BLaER1 (cell line): ENCODE measurements at regions not wholly inside any gene's neighbourhood (a gene's known extent, or its start where the extent isn't known, plus 50 kb on each side); places are given as distances from the start of the nearest gene placed in this dataset.

Source experiments
- H3K27ac ChIP-seq: shearing (Covaris generic); formaldehyde crosslinking; 2 replicates; pipeline ENCODE4 v1.8.1; 2022
- H3K27me3 ChIP-seq: shearing (Covaris generic); formaldehyde crosslinking; 2 replicates; pipeline ENCODE4 v1.8.1; 2022
- H3K36me3 ChIP-seq: shearing (Covaris generic); formaldehyde crosslinking; 2 replicates; pipeline ENCODE4 v1.8.1; 2022
- H3K4me1 ChIP-seq: shearing (Covaris generic); formaldehyde crosslinking; 2 replicates; pipeline ENCODE4 v1.8.1; 2022
- H3K4me2 ChIP-seq: shearing (Covaris generic); formaldehyde crosslinking; 2 replicates; pipeline ENCODE4 v1.8.1; 2022
- H3K4me3 ChIP-seq: shearing (Covaris generic); formaldehyde crosslinking; 2 replicates; pipeline ENCODE4 v1.8.1; 2022
- H3K9ac ChIP-seq: shearing (Covaris generic); formaldehyde crosslinking; 2 replicates; pipeline ENCODE4 v1.8.1; 2022
- H3K9me3 ChIP-seq: shearing (Covaris generic); formaldehyde crosslinking; 2 replicates; pipeline ENCODE4 v1.8.1; 2022
- H4K20me1 ChIP-seq: shearing (Covaris generic); formaldehyde crosslinking; 2 replicates; pipeline ENCODE4 v1.8.1; 2022
- Cebpa-rat ChIP-seq: shearing (Covaris generic); IDR thresholded peaks from 2 replicates; pipeline ENCODE4 v1.8.1; 2022

DNA sequence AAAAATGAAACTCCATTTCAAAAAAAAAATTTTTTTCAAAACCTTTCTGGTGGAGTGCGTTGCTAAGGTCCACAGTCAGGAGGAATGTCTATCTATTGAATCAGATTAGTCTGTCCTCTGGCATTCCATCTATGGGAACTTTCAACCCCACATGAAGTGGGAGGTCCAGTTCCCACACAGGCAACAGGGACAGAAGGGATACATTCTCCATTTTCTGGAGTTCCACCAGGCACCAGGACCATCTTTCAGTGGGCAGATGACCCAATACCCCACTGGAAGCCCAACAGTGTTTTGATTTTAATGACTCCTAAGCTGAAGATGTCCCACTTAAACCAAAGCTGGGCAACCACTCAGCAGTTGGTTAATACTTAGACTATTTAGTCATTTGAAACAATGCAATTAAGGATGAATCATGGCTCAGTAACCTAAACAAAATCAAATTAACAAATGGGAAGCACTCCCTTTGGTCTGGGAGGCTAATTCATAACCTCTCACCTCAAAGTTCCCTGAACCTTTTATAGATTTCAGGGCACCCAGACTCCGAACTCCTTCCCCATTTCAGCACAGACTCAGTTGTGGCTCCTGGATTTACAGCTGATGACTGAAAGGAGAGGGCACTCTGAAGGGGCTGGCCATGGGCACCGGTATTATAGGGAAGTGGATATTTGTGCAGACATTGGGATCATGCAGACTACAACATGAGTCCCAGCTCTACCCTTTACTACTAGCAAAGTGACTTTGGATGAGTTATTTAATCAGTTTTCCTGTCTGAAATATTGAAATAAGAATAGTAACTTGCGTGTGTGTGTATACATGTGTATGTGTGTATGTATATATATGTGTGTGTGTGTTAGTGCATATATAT lies 264.3 kb upstream of the LRTM1 start:
- Histone ChIP-seq H3K4me2 (no peak overlapping the region), H3K36me3 (no peaks in the 10 kb centered on the region), H3K4me3 (no peak overlapping the region), H3K9me3 (no peaks in the 10 kb centered on the region), H4K20me1 (no peaks in the 10 kb centered on the region), H3K4me1 (no peaks in the 10 kb centered on the region), H3K9ac (no peak overlapping the region), H3K27me3 (no peaks in the 10 kb centered on the region), H3K27ac (no peak overlapping the region)
- TF ChIP-seq Cebpa-rat = no peak

DNA sequence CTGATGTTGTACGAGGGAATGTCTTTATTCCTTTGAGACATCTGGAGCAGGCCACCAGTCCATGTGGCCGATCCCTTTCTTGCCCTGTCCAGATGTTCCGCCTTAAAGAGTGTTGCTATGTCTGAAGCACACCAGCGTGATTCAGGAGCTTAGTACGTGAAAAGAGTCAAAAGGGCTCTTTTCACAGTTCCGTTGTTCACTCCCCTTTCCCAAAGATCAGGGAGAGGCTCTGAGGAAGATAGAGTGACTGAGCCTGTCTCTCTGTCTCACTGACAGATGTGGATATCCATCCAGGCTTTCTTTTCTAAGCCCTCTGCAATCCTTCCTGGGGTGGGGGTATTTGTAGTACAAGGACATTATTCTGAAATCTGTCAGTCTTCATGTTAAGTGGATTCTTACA lies 262.5 kb upstream of the LRTM1 start:
- H3K9me3 ChIP-seq = no peaks in the 10 kb centered on the region
- H3K27ac ChIP-seq = no peak overlapping the region
- TF ChIP-seq Cebpa-rat = no peak

DNA sequence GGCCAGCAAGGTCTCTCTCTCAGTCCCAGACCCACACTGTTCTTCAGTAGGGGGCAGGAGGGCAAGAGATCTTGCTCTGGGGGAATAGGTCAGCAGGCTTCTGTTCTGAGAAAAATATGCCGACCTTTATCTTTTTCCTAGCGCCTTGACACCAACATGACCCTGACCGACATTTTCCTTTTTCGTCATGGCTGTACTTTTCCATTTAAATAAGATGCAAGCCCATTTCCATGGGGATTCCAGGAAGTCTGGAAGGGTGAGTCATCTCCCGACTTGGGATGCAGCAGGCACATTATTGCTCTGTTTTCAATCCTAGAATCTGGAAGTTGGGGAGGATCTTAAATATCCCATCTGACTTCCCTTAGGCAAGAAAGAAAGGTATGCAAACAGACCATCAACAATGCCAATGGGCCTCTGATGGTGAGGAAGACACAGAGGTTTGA lies 261.5 kb upstream of the LRTM1 start:
- Histone ChIP-seq H3K36me3 (no peaks in the 10 kb centered on the region), H4K20me1 (no peaks in the 10 kb centered on the region), H3K4me3 (no peak overlapping the region), H3K27ac (no peak overlapping the region), H3K9ac (no peak overlapping the region), H3K4me1 (no peaks in the 10 kb centered on the region), H3K4me2 (no peak overlapping the region), H3K9me3 (no peaks in the 10 kb centered on the region), H3K27me3 (no peaks in the 10 kb centered on the region)
- TF ChIP-seq Cebpa-rat = no peak

More for the DNA sequence above, 262.5 kb upstream of the LRTM1 start:
- Histone ChIP-seq H4K20me1 (no peaks in the 10 kb centered on the region), H3K9ac (no peak overlapping the region), H3K27me3 (no peaks in the 10 kb centered on the region), H3K36me3 (no peaks in the 10 kb centered on the region), H3K4me2 (no peak overlapping the region), H3K4me3 (no peak overlapping the region), H3K4me1 (no peaks in the 10 kb centered on the region)

DNA sequence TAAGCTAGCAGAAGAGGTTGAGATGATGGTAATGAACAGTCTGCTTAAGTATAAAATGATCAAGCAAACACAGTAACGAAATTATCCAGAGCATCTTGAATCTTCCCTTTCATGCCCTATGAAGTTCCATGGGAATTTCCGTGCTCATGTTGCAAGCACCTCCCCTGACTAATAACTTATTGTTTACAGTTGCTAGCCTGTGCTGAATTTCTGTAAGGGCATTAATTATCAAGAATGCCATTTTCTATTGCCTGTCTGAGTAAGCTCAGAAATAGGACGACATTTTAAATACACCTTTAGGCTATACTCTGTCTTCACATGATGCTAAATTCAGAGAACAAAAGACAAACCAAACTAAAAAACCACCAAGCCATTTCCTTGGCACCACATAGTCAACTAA lies 257.5 kb upstream of the LRTM1 start:
- Histone ChIP-seq H3K27ac (no peak overlapping the region), H4K20me1 (no peaks in the 10 kb centered on the region), H3K4me2 (no peak overlapping the region), H3K9ac (no peak overlapping the region), H3K9me3 (no peaks in the 10 kb centered on the region), H3K4me3 (no peak overlapping the region), H3K4me1 (no peaks in the 10 kb centered on the region), H3K36me3 (no peaks in the 10 kb centered on the region), H3K27me3 (no peaks in the 10 kb centered on the region)
- TF ChIP-seq Cebpa-rat = no peak

DNA sequence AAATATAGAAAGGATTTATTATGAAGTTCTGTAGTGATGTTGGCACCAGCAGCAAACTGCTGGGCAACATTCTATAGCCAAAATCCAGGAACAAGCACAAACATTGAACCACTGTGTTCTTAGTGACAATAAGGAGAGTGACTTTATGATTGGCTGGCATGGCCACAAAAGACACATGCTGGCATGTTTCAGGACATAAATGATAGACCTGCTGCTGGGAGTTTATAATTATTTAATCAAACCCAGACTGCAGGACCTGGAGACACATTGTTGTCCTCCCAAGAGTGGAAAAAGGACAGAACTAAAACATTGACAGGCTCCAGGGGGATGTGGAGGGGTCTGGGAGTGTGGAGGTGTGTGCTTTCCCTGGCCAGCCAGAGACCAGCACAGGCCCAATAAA lies 255.3 kb upstream of the LRTM1 start:
- TF ChIP-seq Cebpa-rat = no peak
- H3K4me1 ChIP-seq = no peaks in the 10 kb centered on the region

DNA sequence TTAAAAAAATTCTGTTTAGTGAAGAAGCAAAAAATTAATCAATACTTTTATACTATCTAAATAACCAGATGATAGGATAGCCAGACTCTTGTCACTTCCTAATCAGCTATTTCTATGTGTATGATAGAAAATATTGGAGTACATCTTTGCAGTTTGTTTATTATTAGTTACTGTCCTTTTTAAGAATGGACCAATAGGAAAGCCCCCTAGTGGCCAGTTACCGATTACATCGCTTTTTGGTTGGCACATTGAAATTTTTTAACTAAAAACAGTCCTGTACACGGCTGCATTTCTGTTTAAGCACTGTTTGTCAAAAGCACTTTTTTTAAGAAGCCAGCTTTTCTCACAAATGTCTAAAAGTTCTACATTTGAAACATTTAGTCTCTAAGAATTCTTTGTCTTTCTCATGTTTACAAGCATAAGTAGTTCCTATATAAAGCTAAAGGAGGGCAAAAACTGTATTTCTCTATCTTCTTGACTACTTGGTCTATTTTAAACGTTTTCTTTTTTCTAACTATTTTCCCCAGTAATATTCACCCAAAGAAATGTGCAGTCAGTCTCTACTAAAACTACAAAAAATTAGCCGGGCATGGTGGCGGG lies 253.2 kb upstream of the LRTM1 start:
- no peak overlapping the region for H3K27ac ChIP-seq
- no peaks in the 10 kb centered on the region for H3K27me3 ChIP-seq
- H3K4me1 ChIP-seq = no peaks in the 10 kb centered on the region
- H3K9me3 ChIP-seq = no peaks in the 10 kb centered on the region
- H3K9ac ChIP-seq = no peak overlapping the region
- TF ChIP-seq Cebpa-rat = no peak
- no peaks in the 10 kb centered on the region for H3K36me3 ChIP-seq
- no peaks in the 10 kb centered on the region for H4K20me1 ChIP-seq
- no peak overlapping the region for H3K4me3 ChIP-seq
- no peak overlapping the region for H3K4me2 ChIP-seq

More for the DNA sequence above, 255.3 kb upstream of the LRTM1 start:
- Histone ChIP-seq H3K27ac (no peak overlapping the region), H3K9ac (no peak overlapping the region), H3K27me3 (no peaks in the 10 kb centered on the region), H3K36me3 (no peaks in the 10 kb centered on the region), H3K4me2 (no peak overlapping the region), H4K20me1 (no peaks in the 10 kb centered on the region), H3K9me3 (no peaks in the 10 kb centered on the region), H3K4me3 (no peak overlapping the region)

DNA sequence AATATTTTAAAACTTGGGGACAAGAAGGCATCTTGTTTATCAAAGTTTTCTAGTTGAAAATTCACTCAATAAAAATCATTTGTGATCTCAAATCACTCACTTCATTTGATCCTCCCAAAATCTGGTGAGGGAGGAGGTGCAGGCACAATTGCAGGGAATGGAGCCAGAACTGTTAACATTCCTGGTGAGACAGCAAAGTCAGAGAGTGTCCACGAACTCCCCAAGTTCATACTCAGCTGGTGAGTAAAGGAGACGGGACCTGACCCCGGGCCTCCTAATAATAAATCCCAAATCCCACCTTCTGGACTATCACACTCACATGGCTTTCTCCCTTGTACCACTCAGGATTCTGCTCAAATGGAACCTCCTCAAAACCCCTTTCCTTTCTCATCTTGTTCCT lies 252.3 kb upstream of the LRTM1 start:
- H3K9ac ChIP-seq = no peak overlapping the region
- no peak overlapping the region for H3K4me3 ChIP-seq
- no peaks in the 10 kb centered on the region for H3K4me1 ChIP-seq
- H3K4me2 ChIP-seq = no peak overlapping the region
- H3K36me3 ChIP-seq = no peaks in the 10 kb centered on the region
- no peaks in the 10 kb centered on the region for H4K20me1 ChIP-seq
- no peaks in the 10 kb centered on the region for H3K9me3 ChIP-seq
- H3K27me3 ChIP-seq = no peaks in the 10 kb centered on the region
- TF ChIP-seq Cebpa-rat = no peak
- H3K27ac ChIP-seq = no peak overlapping the region

DNA sequence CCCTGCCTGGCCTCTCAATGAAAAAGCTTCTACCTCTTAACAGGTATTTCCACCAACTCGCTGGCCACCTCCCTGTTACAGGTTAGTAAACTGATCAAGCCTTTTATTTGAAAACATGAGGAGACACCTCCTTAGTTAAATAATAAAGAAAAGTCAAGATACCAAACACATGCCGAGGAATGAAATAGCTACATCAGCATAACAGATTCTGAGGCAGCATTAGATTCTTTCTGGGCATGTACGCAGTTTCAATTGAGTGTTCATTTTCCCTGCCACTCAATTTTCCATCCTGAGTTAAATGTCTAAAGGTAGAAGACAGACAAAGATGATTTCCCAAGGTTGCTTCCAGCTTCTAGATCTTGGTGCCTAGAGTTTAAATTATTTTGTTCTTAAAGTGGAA lies 250.5 kb upstream of the LRTM1 start:
- Histone ChIP-seq H3K27ac (no peak overlapping the region), H3K4me1 (no peaks in the 10 kb centered on the region), H3K4me2 (no peak overlapping the region), H4K20me1 (no peaks in the 10 kb centered on the region), H3K4me3 (no peak overlapping the region), H3K9me3 (no peaks in the 10 kb centered on the region), H3K36me3 (no peaks in the 10 kb centered on the region), H3K27me3 (no peaks in the 10 kb centered on the region), H3K9ac (no peak overlapping the region)
- TF ChIP-seq Cebpa-rat = no peak

DNA sequence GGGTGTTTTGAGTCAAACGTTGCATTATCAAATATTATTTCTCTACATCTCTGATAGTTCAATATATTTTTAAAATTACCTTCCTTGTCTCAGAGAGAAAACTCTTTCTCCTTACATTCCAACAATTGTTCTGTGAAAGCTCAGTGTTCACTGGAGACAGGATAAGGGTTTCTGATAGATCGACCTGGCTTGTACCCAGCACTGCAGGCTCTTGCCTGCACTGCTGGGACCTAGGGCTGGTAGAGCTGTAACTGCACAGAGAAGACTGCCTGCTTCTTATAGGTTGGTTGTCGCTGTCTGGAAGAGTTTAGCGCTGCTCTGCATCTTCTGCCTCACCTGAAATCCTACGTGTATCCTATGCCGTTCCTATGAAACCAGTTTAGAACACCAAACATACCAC lies 249.9 kb upstream of the LRTM1 start:
- no peak overlapping the region for H3K27ac ChIP-seq
- no peaks in the 10 kb centered on the region for H3K9me3 ChIP-seq
- no peaks in the 10 kb centered on the region for H3K4me1 ChIP-seq
- H4K20me1 ChIP-seq = no peaks in the 10 kb centered on the region
- H3K27me3 ChIP-seq = no peaks in the 10 kb centered on the region
- H3K4me3 ChIP-seq = no peak overlapping the region
- TF ChIP-seq Cebpa-rat = no peak
- H3K9ac ChIP-seq = no peak overlapping the region
- no peaks in the 10 kb centered on the region for H3K36me3 ChIP-seq
- H3K4me2 ChIP-seq = no peak overlapping the region

DNA sequence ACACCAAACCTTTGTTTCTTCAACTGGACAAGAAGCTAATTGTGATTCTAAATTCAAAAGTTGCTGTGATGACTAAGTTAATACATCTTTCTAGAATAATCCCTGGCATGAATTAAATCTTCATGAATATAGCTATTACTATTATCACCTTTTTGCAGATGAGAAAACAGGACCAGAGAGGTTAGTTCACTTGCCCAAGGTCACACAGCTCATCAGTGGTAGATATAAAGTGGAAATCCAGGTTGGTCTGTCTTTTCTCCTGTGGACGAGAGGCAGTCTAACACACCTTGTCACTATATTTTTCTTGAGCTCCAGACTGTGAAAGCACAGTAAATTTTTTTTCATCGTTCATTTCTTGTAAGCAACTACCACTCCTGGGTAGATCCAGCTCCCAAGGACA lies 247.6 kb upstream of the LRTM1 start:
- Histone ChIP-seq H4K20me1 (no peaks in the 10 kb centered on the region), H3K9ac (no peak overlapping the region), H3K27ac (no peak overlapping the region), H3K4me3 (no peak overlapping the region), H3K4me1 (no peaks in the 10 kb centered on the region), H3K27me3 (no peaks in the 10 kb centered on the region), H3K4me2 (no peak overlapping the region), H3K9me3 (no peaks in the 10 kb centered on the region), H3K36me3 (no peaks in the 10 kb centered on the region)
- no peak for TF ChIP-seq Cebpa-rat
